ENCODE measurements at regions not wholly inside any gene's neighbourhood (a gene's known extent, or its start where the extent isn't known, plus 50 kb on each side); places are given as distances from the start of the nearest gene placed in this dataset.

DNA sequence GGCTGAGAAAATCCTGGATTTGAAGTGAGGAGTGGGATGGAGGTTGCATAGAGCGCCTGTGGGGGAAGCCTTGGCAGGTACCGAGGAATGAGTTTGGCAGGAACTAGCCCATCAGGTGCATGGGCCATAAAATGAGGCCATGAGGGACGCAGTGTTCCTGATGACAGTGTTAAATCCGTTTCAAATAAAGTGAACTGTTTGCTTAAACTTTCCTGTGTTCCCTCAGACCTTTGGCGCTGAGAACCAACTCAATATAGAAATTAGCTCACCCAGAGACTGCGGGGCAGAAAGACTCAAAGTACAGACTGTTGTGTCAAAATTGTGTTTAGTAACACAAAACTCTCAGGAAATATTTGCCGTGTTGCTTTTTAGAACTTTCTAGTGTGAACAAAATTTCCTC lies 250.0 kb upstream of the NR3C2 start:
- TF ChIP-seq, protein P1, sequence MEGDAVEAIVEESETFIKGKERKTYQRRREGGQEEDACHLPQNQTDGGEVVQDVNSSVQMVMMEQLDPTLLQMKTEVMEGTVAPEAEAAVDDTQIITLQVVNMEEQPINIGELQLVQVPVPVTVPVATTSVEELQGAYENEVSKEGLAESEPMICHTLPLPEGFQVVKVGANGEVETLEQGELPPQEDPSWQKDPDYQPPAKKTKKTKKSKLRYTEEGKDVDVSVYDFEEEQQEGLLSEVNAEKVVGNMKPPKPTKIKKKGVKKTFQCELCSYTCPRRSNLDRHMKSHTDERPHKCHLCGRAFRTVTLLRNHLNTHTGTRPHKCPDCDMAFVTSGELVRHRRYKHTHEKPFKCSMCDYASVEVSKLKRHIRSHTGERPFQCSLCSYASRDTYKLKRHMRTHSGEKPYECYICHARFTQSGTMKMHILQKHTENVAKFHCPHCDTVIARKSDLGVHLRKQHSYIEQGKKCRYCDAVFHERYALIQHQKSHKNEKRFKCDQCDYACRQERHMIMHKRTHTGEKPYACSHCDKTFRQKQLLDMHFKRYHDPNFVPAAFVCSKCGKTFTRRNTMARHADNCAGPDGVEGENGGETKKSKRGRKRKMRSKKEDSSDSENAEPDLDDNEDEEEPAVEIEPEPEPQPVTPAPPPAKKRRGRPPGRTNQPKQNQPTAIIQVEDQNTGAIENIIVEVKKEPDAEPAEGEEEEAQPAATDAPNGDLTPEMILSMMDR (conservative IDR thresholded peaks at IDR 0.05; ENCODE audit: low read depth, low read length), result no peak
- TF ChIP-seq EZH2phosphoT487 (IDR thresholded peaks at IDR 0.05; ENCODE audit: borderline replicate concordance, low read length) (no peak), EZH2 (IDR thresholded peaks at IDR 0.05; ENCODE audit: low read length, unreplicated experiment) (no peak)

Measured in PC-3 (cell line).